Keratinocyte (primary cell): ENCODE measurements at regions not wholly inside any gene's neighbourhood (a gene's known extent, or its start where the extent isn't known, plus 50 kb on each side); places are given as distances from the start of the nearest gene placed in this dataset.

ENCODE experiments used
- DNase-seq: peaks from one replicate; pipeline ENCODE4 v3.0.0-alpha.2; 2011; ENCODE audit warnings: low read depth, missing footprints, low spot score
- FAIRE-seq: peaks from 2 replicates; lab custom pipeline; 2011; peaks lifted over from hg19 to GRCh38; lab: Jason Lieb, UNC
- H2AFZ ChIP-seq: 2 replicates; pipeline ENCODE4 v1.6.0; 2012; ENCODE audit warnings: low read length, control low read depth, inconsistent platforms; ENCODE audit not compliant: control insufficient read depth
- H3K27ac ChIP-seq: 2 replicates; pipeline ENCODE4 v1.5.1; 2011; ENCODE audit warnings: low read length; ENCODE audit not compliant: control insufficient read depth, insufficient read depth
- H3K27me3 ChIP-seq: 3 replicates; pipeline ENCODE4 v1.6.0; 2011; ENCODE audit warnings: low read length; ENCODE audit not compliant: control insufficient read depth, insufficient read depth; ENCODE audit errors: extremely low read depth
- H3K36me3 ChIP-seq, 2 experiments: 2 replicates in 1 of 2; 3 replicates in 1 of 2; pipeline ENCODE4 v1.5.1; 2011; ENCODE audit warnings: low read length in 2 of 2, mild to moderate bottlenecking in 1 of 2; ENCODE audit not compliant: control insufficient read depth in 2 of 2, insufficient read depth in 2 of 2; ENCODE audit errors: extremely low read depth in 1 of 2
- H3K4me1 ChIP-seq: 3 replicates; pipeline ENCODE4 v1.5.1; 2011; ENCODE audit warnings: low read length; ENCODE audit not compliant: control insufficient read depth, insufficient read depth; ENCODE audit errors: extremely low read depth
- H3K4me2 ChIP-seq: 3 replicates; pipeline ENCODE4 v1.6.0; 2011; ENCODE audit warnings: low read depth, low read length; ENCODE audit not compliant: control insufficient read depth, insufficient read depth; ENCODE audit errors: extremely low read depth
- H3K4me3 ChIP-seq, 3 experiments: fragments of 200-600 bp in 1 of 3; sonication (generic) in 1 of 3; 2 replicates in 2 of 3; 3 replicates in 1 of 3; pipeline ENCODE4 v1.5.1; 2011 to 2016; ENCODE audit warnings: low read length in 3 of 3, mild to moderate bottlenecking in 3 of 3, control low read depth in 2 of 3, inconsistent platforms in 1 of 3, low read depth in 1 of 3, mixed read lengths in 1 of 3, mixed run types in 1 of 3, moderate library complexity in 1 of 3; ENCODE audit not compliant: control insufficient read depth in 2 of 3, insufficient read depth in 2 of 3; ENCODE audit errors: extremely low read depth in 1 of 3
- H3K79me2 ChIP-seq: 2 replicates; pipeline ENCODE4 v1.6.0; 2012; ENCODE audit warnings: low read length; ENCODE audit not compliant: control insufficient read depth, insufficient read depth
- H3K9ac ChIP-seq: 3 replicates; pipeline ENCODE4 v1.6.0; 2011; ENCODE audit warnings: low read length; ENCODE audit not compliant: control insufficient read depth, insufficient read depth; ENCODE audit errors: extremely low read depth
- H3K9me1 ChIP-seq: 3 replicates; pipeline ENCODE4 v1.6.0; 2011; ENCODE audit warnings: low read length; ENCODE audit not compliant: control insufficient read depth, insufficient read depth; ENCODE audit errors: extremely low read depth
- H3K9me3 ChIP-seq: 2 replicates; pipeline ENCODE4 v1.5.1; 2012; ENCODE audit warnings: low read depth, low read length; ENCODE audit not compliant: control insufficient read depth
- H4K20me1 ChIP-seq: 3 replicates; pipeline ENCODE4 v1.6.0; 2011; ENCODE audit warnings: low read length; ENCODE audit not compliant: control insufficient read depth, insufficient read depth; ENCODE audit errors: extremely low read depth
- CTCF ChIP-seq, 3 experiments: IDR thresholded peaks in 1 of 3; conservative IDR thresholded peaks in 1 of 3; optimal IDR thresholded peaks in 1 of 3; 2 replicates in 2 of 3; 3 replicates in 1 of 3; pipeline versions ENCODE3 to v1.5.1; 2011; ENCODE audit warnings: low read length in 3 of 3, mild to moderate bottlenecking in 3 of 3, moderate library complexity in 2 of 3, control low read depth in 1 of 3, inconsistent platforms in 1 of 3; ENCODE audit not compliant: insufficient read depth in 2 of 3; ENCODE audit errors: extremely low read depth in 1 of 3
- EZH2 ChIP-seq: IDR thresholded peaks from one replicate; pipeline ENCODE4 v1.6.1; 2012; ENCODE audit warnings: inconsistent platforms, mild to moderate bottlenecking, low read length, moderate library complexity
- dilution Hi-C: fragments of 300-500 bp; cut with MboI; formaldehyde crosslinking; loops from one replicate; pipeline ENCODE4 v1.7.0; 2020; ENCODE audit warnings: low sequenced_read_pairs; ENCODE audit not compliant: extremely low pct_ligation_motif_present

- peaks cover 93% of the 10 kb centered on the region for H3K79me2 ChIP-seq
- TF ChIP-seq CTCF (optimal IDR thresholded peaks at IDR 0.05 in 1 of 3, IDR thresholded peaks at IDR 0.05 in 1 of 3, conservative IDR thresholded peaks at IDR 0.05 in 1 of 3; ENCODE audit: extremely low read depth in 1 of 3, insufficient read depth in 2 of 3, low read length in 3 of 3) (no peak), EZH2 (no peak)
- H3K4me1 ChIP-seq, result no peaks in the 10 kb centered on the region
- no peak overlapping the region for H3K4me3 ChIP-seq
- FAIRE-seq (no peak), DNase-seq (no peak)
- no peak overlapping the region for H3K27ac ChIP-seq
- peaks cover 26% of the 10 kb centered on the region for H4K20me1 ChIP-seq
- no peak overlapping the region for H2AFZ ChIP-seq
- H3K27me3 ChIP-seq, result no peaks in the 10 kb centered on the region
- peaks cover 14 to 15% of the 10 kb centered on the region in 2 experiments for H3K36me3 ChIP-seq
- no peak overlapping the region for H3K9ac ChIP-seq
- no peaks in the 10 kb centered on the region for H3K9me3 ChIP-seq
- peaks cover 4% of the 10 kb centered on the region for H3K9me1 ChIP-seq
- dilution Hi-C loops, result no loop called here
- H3K4me2 ChIP-seq, result no peak overlapping the region
Observed at GRCh38 chr9:110105107-110105506, 102.9 kb downstream of the C9orf152 start.

- DNase-seq (no peak), FAIRE-seq (no peak)
- peaks cover 14% of the 10 kb centered on the region for H4K20me1 ChIP-seq
- no peak overlapping the region for H2AFZ ChIP-seq
- H3K27me3 ChIP-seq, result no peaks in the 10 kb centered on the region
- TF ChIP-seq EZH2 (no peak), CTCF (optimal IDR thresholded peaks at IDR 0.05 in 1 of 3, IDR thresholded peaks at IDR 0.05 in 1 of 3, conservative IDR thresholded peaks at IDR 0.05 in 1 of 3; ENCODE audit: extremely low read depth in 1 of 3, insufficient read depth in 2 of 3, low read length in 3 of 3) (no peak)
- H3K4me1 ChIP-seq, result no peaks in the 10 kb centered on the region
- H3K36me3 ChIP-seq, result peaks cover 4 to 8% of the 10 kb centered on the region in 2 experiments
- no peak overlapping the region for H3K4me2 ChIP-seq
- H3K9me3 ChIP-seq, result no peaks in the 10 kb centered on the region
- H3K79me2 ChIP-seq, result peaks cover 92% of the 10 kb centered on the region
- H3K27ac ChIP-seq, result no peak overlapping the region
- dilution Hi-C loops, result no loop called here
- peaks cover 2% of the 10 kb centered on the region for H3K9me1 ChIP-seq
- H3K4me3 ChIP-seq, result no peak overlapping the region
- H3K9ac ChIP-seq, result no peak overlapping the region
Observed at GRCh38 chr9:110106661-110107060, 101.3 kb downstream of the C9orf152 start.
